GM12878 (cell line): ENCODE measurements at regions not wholly inside any gene's neighbourhood (a gene's known extent, or its start where the extent isn't known, plus 50 kb on each side); places are given as distances from the start of the nearest gene placed in this dataset.

Experiments
- CEBPB ChIP-seq, 2 experiments: fragments of 150-350 bp in 1 of 2; IDR thresholded peaks; 2 replicates each; pipeline ENCODE4 v1.6.1; 2012 to 2014; ENCODE audit warnings: low read depth in 2 of 2, low read length in 2 of 2, borderline replicate concordance in 1 of 2, inconsistent platforms in 1 of 2
- CREB1 ChIP-seq: IDR thresholded peaks from 2 replicates; pipeline ENCODE4 v1.6.1; 2012; ENCODE audit warnings: low read depth, mild to moderate bottlenecking, inconsistent platforms
- FOS ChIP-seq: IDR thresholded peaks from 3 replicates; pipeline ENCODE4 v1.6.1; 2011; ENCODE audit warnings: borderline replicate concordance; ENCODE audit not compliant: insufficient read length; ENCODE audit errors: extremely low read depth
- POLR2AphosphoS5 ChIP-seq: IDR thresholded peaks from 2 replicates; pipeline ENCODE4 v1.6.1; 2011; ENCODE audit warnings: mild to moderate bottlenecking, low read length, inconsistent platforms
- TARDBP ChIP-seq: IDR thresholded peaks from 2 replicates; pipeline ENCODE4 v1.6.1; 2016; ENCODE audit warnings: borderline replicate concordance
- TF ChIP-seq, protein P1 (sequence below), 3 experiments: IDR thresholded peaks in 2 of 3; conservative IDR thresholded peaks in 1 of 3; 2 replicates each; pipeline ENCODE4 v1.5.1; 2011; ENCODE audit warnings: low read depth in 3 of 3, low read length in 3 of 3, mild to moderate bottlenecking in 3 of 3, control low read depth in 2 of 3, moderate library complexity in 2 of 3, inconsistent platforms in 1 of 3, mixed read lengths in 1 of 3; ENCODE audit not compliant: control insufficient read depth in 2 of 3, insufficient read depth in 1 of 3; ENCODE audit errors: extremely low read depth in 1 of 3

DNA sequence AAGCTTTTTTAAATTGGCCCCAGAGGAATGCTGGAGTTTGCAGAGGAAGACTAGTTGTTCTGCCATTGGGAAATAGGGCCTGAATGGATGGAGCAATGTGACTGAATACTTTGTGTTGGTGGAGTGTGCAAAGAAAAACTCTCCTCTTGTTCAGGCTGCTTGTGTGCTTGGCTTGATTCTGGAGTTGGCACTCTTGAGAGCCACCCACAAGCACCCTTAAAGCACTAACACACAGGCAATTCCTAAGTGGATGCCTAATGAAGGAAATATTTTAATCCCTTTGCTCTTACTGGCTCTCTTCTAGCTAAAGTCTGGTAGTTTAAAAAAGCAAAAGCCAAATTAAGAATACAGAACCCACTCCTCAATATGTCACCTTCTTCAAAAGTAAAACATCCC lies 304.4 kb upstream of the C2CD4B start:
- TF ChIP-seq, protein P1, sequence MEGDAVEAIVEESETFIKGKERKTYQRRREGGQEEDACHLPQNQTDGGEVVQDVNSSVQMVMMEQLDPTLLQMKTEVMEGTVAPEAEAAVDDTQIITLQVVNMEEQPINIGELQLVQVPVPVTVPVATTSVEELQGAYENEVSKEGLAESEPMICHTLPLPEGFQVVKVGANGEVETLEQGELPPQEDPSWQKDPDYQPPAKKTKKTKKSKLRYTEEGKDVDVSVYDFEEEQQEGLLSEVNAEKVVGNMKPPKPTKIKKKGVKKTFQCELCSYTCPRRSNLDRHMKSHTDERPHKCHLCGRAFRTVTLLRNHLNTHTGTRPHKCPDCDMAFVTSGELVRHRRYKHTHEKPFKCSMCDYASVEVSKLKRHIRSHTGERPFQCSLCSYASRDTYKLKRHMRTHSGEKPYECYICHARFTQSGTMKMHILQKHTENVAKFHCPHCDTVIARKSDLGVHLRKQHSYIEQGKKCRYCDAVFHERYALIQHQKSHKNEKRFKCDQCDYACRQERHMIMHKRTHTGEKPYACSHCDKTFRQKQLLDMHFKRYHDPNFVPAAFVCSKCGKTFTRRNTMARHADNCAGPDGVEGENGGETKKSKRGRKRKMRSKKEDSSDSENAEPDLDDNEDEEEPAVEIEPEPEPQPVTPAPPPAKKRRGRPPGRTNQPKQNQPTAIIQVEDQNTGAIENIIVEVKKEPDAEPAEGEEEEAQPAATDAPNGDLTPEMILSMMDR (IDR thresholded peaks at IDR 0.05 in 2 of 3, conservative IDR thresholded peaks at IDR 0.05 in 1 of 3; ENCODE audit: control insufficient read depth in 2 of 3, extremely low read depth in 1 of 3, insufficient read depth in 1 of 3, low read depth in 3 of 3, low read length in 3 of 3) = no peak
- TF ChIP-seq POLR2AphosphoS5 = no peak
- no peak for TF ChIP-seq CEBPB (IDR thresholded peaks at IDR 0.05; ENCODE audit: borderline replicate concordance in 1 of 2, low read depth in 2 of 2, low read length in 2 of 2)
- no peak for TF ChIP-seq TARDBP
- no peak for TF ChIP-seq FOS
- no peak for TF ChIP-seq CREB1
